ENCODE measurements at regions not wholly inside any gene's neighbourhood (a gene's known extent, or its start where the extent isn't known, plus 50 kb on each side); places are given as distances from the start of the nearest gene placed in this dataset.
"Not testable (repeated sequence)": the region's sequence is repeated elsewhere in the genome, so short reads cannot be mapped to it uniquely, and the experiment has no call there.

DNA sequence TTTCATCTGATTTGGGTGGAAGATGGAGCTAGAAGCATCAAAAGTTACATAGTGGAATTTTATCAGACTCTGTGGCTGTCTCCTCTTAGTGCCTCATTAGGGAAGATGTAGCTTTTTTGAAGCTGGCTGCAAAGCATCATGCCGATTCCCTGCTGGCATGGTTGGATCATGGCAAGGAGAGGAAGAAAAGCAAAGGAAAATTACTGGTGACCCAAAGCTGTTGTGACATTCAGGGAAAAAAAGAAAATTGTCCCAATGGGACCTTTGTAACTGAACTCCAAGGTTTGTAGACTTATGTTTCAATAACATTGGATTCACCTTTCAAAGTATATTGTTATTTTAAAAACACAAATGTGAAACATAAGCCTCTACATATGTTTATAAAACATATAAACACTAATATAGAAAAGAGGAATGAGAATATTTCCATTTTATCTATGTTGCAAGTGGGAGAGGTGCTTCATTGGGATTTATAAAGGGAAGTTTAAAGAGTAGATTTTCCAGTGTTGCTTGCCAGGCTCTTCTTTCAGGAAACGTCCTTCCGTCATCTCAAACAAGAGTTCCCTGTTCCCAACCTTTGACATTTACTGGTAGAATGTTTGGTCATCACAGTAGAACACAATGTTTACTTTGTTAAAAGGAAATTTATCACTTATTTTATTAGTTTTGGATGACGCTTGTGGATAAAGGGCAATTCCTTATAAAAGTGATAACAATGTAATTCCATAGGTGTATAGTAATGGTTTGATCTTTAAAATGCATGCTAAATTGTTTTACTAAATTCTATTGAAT, 190.1 kb upstream of the GPRIN3 start:
- TF ChIP-seq, protein P1, sequence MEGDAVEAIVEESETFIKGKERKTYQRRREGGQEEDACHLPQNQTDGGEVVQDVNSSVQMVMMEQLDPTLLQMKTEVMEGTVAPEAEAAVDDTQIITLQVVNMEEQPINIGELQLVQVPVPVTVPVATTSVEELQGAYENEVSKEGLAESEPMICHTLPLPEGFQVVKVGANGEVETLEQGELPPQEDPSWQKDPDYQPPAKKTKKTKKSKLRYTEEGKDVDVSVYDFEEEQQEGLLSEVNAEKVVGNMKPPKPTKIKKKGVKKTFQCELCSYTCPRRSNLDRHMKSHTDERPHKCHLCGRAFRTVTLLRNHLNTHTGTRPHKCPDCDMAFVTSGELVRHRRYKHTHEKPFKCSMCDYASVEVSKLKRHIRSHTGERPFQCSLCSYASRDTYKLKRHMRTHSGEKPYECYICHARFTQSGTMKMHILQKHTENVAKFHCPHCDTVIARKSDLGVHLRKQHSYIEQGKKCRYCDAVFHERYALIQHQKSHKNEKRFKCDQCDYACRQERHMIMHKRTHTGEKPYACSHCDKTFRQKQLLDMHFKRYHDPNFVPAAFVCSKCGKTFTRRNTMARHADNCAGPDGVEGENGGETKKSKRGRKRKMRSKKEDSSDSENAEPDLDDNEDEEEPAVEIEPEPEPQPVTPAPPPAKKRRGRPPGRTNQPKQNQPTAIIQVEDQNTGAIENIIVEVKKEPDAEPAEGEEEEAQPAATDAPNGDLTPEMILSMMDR (IDR thresholded peaks at IDR 0.05) = no peak
- peaks cover 17% of the 10 kb centered on the region for H3K27me3 Mint-ChIP-seq (ENCODE audit: unreplicated experiment)
- no peaks in the 10 kb centered on the region for H3K36me3 Mint-ChIP-seq (ENCODE audit: unreplicated experiment)
- no peaks in the 10 kb centered on the region for H3K9me3 Mint-ChIP-seq (ENCODE audit: unreplicated experiment)
- H3K4me1 Mint-ChIP-seq (ENCODE audit: unreplicated experiment) = peaks cover 4% of the 10 kb centered on the region
- H3K27ac Mint-ChIP-seq (ENCODE audit: unreplicated experiment) = no peak overlapping the region
- DNase-seq (ENCODE audit: extremely low spot score, unreplicated experiment) = no peak
- H3K4me3 Mint-ChIP-seq (ENCODE audit: unreplicated experiment) = no peak overlapping the region

DNA sequence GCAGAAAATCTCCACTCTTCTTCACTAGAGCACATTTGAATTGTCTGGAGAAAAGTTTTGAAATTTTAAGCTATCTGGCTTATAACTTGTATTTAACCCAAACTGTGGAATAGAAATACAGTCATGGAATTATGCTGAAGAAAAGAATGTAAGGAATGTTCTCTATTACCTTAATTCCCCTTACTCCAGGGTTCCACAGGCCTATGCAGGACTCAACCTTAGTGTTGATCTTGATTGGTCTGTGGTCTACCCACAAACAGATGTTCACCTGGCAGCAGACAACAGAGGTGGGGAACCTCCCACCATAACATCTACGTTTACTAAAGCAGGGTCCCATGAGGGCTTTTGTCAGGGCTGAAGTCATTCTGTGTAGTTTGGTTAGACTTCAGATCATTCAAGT, 189.3 kb upstream of the GPRIN3 start:
- no peak for DNase-seq (ENCODE audit: extremely low spot score, unreplicated experiment)
- Mint-ChIP-seq H3K4me1 (ENCODE audit: unreplicated experiment) (peaks cover 5% of the 10 kb centered on the region), H3K27me3 (ENCODE audit: unreplicated experiment) (peaks cover 17% of the 10 kb centered on the region), H3K9me3 (ENCODE audit: unreplicated experiment) (no peaks in the 10 kb centered on the region), H3K36me3 (ENCODE audit: unreplicated experiment) (no peaks in the 10 kb centered on the region), H3K27ac (ENCODE audit: unreplicated experiment) (no peak overlapping the region), H3K4me3 (ENCODE audit: unreplicated experiment) (no peak overlapping the region)
- TF ChIP-seq, protein P1 (IDR thresholded peaks at IDR 0.05) = no peak

DNA sequence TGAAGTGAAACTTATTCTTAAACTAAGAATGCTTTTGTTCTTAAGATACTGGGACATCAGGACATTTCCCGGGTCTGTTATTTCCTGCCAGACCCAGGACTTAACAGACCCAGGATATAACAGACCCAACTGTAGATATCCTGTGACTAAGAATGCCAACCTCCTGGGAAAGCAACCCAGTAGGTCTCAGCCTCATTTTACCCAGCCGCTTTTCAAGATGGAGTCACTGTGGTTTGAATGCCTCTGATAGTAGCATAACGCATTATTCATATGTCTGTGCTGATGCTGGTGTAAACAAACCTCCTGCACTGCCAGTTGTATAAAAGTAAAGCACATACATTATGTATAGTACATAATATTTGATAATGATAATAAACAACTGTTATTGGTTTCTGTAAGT, 185.8 kb upstream of the GPRIN3 start:
- Mint-ChIP-seq H3K4me1 (ENCODE audit: unreplicated experiment) (peaks cover 5% of the 10 kb centered on the region), H3K9me3 (ENCODE audit: unreplicated experiment) (no peaks in the 10 kb centered on the region), H3K4me3 (ENCODE audit: unreplicated experiment) (no peak overlapping the region), H3K36me3 (ENCODE audit: unreplicated experiment) (no peaks in the 10 kb centered on the region), H3K27ac (ENCODE audit: unreplicated experiment) (no peak overlapping the region), H3K27me3 (ENCODE audit: unreplicated experiment) (no peaks in the 10 kb centered on the region)
- TF ChIP-seq, protein P1 (IDR thresholded peaks at IDR 0.05) = no peak
- no peak for DNase-seq (ENCODE audit: extremely low spot score, unreplicated experiment)

DNA sequence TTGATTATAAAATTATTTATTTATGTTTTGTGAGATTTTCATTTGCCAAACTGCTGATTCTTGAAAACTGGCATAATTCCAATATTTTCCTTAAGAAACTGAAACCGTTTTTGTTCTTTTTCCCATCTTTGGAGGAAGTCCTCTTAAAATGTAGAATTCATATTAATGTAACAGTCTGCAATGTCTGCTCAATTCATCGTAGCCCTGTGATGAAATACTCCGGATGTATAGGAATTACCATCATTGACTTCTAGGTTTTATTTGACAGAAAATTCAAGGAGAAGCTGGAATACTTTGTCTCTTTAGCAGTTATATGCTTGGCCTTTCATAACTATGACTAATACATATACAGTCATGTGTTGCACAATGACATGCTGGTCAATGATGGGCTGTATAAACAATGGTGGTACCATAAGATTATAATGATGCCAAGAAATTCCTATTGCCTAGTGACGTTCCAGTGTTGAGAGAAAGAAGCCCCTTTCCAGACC, 185.0 kb upstream of the GPRIN3 start:
- Mint-ChIP-seq H3K4me1 (ENCODE audit: unreplicated experiment) (peaks cover 5% of the 10 kb centered on the region), H3K27ac (ENCODE audit: unreplicated experiment) (no peak overlapping the region), H3K4me3 (ENCODE audit: unreplicated experiment) (no peak overlapping the region), H3K27me3 (ENCODE audit: unreplicated experiment) (no peaks in the 10 kb centered on the region), H3K9me3 (ENCODE audit: unreplicated experiment) (no peaks in the 10 kb centered on the region), H3K36me3 (ENCODE audit: unreplicated experiment) (no peaks in the 10 kb centered on the region)
- DNase-seq (ENCODE audit: extremely low spot score, unreplicated experiment) = no peak
- TF ChIP-seq, protein P1 (IDR thresholded peaks at IDR 0.05) = no peak

DNA sequence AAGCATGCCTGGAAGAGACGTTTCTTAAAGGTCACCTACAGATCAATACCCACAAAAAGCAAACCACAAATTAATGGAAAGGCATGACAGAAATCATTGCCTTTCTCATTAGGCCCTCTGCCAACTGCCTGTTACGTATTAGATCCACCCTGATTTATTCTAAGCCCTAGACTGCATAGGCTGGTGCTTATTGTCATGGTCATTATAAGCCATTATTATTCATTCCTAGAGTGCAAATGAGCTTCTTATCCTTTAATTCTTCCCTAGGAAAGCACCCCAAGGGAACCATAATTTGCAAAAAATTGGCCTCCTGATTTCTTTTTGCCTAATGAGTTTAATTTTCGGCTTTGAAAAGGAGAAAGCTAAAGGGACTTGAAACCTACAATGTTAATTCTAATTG, 184.2 kb upstream of the GPRIN3 start:
- Mint-ChIP-seq H3K27ac (ENCODE audit: unreplicated experiment) (no peak overlapping the region), H3K27me3 (ENCODE audit: unreplicated experiment) (no peaks in the 10 kb centered on the region), H3K4me1 (ENCODE audit: unreplicated experiment) (peaks cover 5% of the 10 kb centered on the region), H3K9me3 (ENCODE audit: unreplicated experiment) (no peaks in the 10 kb centered on the region), H3K4me3 (ENCODE audit: unreplicated experiment) (no peak overlapping the region), H3K36me3 (ENCODE audit: unreplicated experiment) (no peaks in the 10 kb centered on the region)
- TF ChIP-seq, protein P1 (IDR thresholded peaks at IDR 0.05) = no peak
- no peak for DNase-seq (ENCODE audit: extremely low spot score, unreplicated experiment)

DNA sequence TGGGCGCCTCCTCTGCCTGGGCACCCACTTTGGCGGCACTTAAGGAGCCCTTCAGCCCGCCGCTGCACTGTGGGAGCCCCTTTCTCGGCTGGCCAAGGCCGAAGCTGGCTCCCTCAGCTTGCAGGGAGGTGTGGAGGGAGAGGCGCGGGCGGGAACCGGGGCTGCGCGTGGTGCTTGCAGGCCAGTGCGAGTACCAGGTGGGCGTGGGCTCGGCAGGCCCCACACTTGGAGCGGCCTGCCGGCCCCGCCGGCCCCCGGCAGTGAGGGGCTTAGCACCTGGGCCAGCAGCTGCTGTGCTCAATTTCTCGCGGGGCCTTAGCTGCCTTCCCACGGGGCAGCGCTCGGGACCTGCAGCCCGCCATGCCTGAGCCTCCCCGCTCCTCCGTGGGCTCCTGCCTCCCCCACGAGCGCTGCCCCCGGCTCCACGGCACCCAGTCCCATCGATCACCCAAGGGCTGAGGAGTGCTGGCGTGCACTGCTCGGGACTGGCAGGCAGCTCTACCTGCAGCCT, 182.4 kb upstream of the GPRIN3 start:
- H3K27ac Mint-ChIP-seq (ENCODE audit: unreplicated experiment); H3K27me3 Mint-ChIP-seq (ENCODE audit: unreplicated experiment); H3K36me3 Mint-ChIP-seq (ENCODE audit: unreplicated experiment); H3K4me1 Mint-ChIP-seq (ENCODE audit: unreplicated experiment); H3K9me3 Mint-ChIP-seq (ENCODE audit: unreplicated experiment); H3K4me3 Mint-ChIP-seq (ENCODE audit: unreplicated experiment); DNase-seq (ENCODE audit: extremely low spot score, unreplicated experiment): not testable (repeated sequence)

Measured in osteocyte (in vitro differentiated cells).